GM18502 (cell line): ENCODE measurements at regions not wholly inside any gene's neighbourhood (a gene's known extent, or its start where the extent isn't known, plus 50 kb on each side); places are given as distances from the start of the nearest gene placed in this dataset.

ENCODE experiments used
- ATAC-seq: cut with Tn5 transposase; IDR thresholded peaks from one replicate; pipeline ENCODE4 v1.9.1; 2021; ENCODE audit warnings: mild to moderate bottlenecking; ENCODE audit not compliant: unreplicated experiment, poor library complexity

- no peak for ATAC-seq
These were observed 67.8 kb downstream of the GP2 start for GRCh38 chr16:20259541-20259940.

GRCh38 chr16:20257234-20257633, 70.1 kb downstream of the GP2 start:
- no peak for ATAC-seq

GRCh38 chr16:20255002-20255401, 72.3 kb downstream of the GP2 start:
- ATAC-seq, result no peak

- ATAC-seq, result no peak
These were observed 73.5 kb downstream of the GP2 start for GRCh38 chr16:20253825-20254224.

- ATAC-seq, result no peak
These were observed 78.1 kb downstream of the GP2 start for GRCh38 chr16:20249211-20249610.

- no peak for ATAC-seq
These were observed 80.2 kb downstream of the GP2 start for GRCh38 chr16:20247076-20247475.

GRCh38 chr16:20243731-20244281, 83.5 kb downstream of the GP2 start:
- ATAC-seq, result no peak

GRCh38 chr16:20242568-20243255, 84.6 kb downstream of the GP2 start:
- ATAC-seq, result no peak

- no peak for ATAC-seq
These were observed 86.0 kb downstream of the GP2 start for GRCh38 chr16:20241321-20241720.

GRCh38 chr16:20236579-20237289, 90.6 kb downstream of the GP2 start:
- no peak for ATAC-seq

- no peak for ATAC-seq
These were observed 102.0 kb downstream of the GP2 start for GRCh38 chr16:20225228-20225733.

GRCh38 chr16:20221208-20221607, 106.1 kb downstream of the GP2 start:
- no peak for ATAC-seq

- ATAC-seq, result no peak
These were observed 109.2 kb downstream of the GP2 start for GRCh38 chr16:20218093-20218492.

GRCh38 chr16:20216591-20217217, 110.6 kb downstream of the GP2 start:
- no peak for ATAC-seq

- no peak for ATAC-seq
These were observed 112.9 kb downstream of the GP2 start for GRCh38 chr16:20214401-20214800.

- ATAC-seq, result no peak
These were observed 124.0 kb downstream of the GP2 start for GRCh38 chr16:20203272-20203671.

- ATAC-seq, result no peak
These were observed 124.6 kb downstream of the GP2 start for GRCh38 chr16:20202747-20203146.

GRCh38 chr16:20192801-20193200, 119.1 kb upstream of the GPR139 start:
- no peak for ATAC-seq

- ATAC-seq, result no peak
These were observed 117.9 kb upstream of the GPR139 start for GRCh38 chr16:20191566-20191965.

GRCh38 chr16:20181949-20182348, 108.3 kb upstream of the GPR139 start:
- ATAC-seq, result no peak

GRCh38 chr16:20181416-20181815, 107.7 kb upstream of the GPR139 start:
- ATAC-seq, result no peak
